ENCODE measurements at regions not wholly inside any gene's neighbourhood (a gene's known extent, or its start where the extent isn't known, plus 50 kb on each side); places are given as distances from the start of the nearest gene placed in this dataset.

GRCh38 chr2:147487978-147488289 is 356.9 kb upstream of the ACVR2A start (continued):
- TF ChIP-seq, protein P1, sequence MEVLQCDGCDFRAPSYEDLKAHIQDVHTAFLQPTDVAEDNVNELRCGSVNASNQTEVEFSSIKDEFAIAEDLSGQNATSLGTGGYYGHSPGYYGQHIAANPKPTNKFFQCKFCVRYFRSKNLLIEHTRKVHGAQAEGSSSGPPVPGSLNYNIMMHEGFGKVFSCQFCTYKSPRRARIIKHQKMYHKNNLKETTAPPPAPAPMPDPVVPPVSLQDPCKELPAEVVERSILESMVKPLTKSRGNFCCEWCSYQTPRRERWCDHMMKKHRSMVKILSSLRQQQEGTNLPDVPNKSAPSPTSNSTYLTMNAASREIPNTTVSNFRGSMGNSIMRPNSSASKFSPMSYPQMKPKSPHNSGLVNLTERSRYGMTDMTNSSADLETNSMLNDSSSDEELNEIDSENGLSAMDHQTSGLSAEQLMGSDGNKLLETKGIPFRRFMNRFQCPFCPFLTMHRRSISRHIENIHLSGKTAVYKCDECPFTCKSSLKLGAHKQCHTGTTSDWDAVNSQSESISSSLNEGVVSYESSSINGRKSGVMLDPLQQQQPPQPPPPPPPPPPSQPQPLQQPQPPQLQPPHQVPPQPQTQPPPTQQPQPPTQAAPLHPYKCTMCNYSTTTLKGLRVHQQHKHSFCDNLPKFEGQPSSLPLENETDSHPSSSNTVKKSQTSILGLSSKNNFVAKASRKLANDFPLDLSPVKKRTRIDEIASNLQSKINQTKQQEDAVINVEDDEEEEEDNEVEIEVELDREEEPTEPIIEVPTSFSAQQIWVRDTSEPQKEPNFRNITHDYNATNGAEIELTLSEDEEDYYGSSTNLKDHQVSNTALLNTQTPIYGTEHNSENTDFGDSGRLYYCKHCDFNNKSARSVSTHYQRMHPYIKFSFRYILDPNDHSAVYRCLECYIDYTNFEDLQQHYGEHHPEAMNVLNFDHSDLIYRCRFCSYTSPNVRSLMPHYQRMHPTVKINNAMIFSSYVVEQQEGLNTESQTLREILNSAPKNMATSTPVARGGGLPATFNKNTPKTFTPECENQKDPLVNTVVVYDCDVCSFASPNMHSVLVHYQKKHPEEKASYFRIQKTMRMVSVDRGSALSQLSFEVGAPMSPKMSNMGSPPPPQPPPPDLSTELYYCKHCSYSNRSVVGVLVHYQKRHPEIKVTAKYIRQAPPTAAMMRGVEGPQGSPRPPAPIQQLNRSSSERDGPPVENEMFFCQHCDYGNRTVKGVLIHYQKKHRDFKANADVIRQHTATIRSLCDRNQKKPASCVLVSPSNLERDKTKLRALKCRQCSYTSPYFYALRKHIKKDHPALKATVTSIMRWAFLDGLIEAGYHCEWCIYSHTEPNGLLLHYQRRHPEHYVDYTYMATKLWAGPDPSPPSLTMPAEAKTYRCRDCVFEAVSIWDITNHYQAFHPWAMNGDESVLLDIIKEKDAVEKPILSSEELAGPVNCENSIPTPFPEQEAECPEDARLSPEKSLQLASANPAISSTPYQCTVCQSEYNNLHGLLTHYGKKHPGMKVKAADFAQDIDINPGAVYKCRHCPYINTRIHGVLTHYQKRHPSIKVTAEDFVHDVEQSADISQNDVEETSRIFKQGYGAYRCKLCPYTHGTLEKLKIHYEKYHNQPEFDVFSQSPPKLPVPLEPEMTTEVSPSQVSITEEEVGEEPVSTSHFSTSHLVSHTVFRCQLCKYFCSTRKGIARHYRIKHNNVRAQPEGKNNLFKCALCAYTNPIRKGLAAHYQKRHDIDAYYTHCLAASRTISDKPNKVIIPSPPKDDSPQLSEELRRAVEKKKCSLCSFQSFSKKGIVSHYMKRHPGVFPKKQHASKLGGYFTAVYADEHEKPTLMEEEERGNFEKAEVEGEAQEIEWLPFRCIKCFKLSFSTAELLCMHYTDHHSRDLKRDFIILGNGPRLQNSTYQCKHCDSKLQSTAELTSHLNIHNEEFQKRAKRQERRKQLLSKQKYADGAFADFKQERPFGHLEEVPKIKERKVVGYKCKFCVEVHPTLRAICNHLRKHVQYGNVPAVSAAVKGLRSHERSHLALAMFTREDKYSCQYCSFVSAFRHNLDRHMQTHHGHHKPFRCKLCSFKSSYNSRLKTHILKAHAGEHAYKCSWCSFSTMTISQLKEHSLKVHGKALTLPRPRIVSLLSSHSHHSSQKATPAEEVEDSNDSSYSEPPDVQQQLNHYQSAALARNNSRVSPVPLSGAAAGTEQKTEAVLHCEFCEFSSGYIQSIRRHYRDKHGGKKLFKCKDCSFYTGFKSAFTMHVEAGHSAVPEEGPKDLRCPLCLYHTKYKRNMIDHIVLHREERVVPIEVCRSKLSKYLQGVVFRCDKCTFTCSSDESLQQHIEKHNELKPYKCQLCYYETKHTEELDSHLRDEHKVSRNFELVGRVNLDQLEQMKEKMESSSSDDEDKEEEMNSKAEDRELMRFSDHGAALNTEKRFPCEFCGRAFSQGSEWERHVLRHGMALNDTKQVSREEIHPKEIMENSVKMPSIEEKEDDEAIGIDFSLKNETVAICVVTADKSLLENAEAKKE (CRISPR knock-in tag; IDR thresholded peaks at IDR 0.05) = no peak

- no peaks in the 10 kb centered on the region for H4K20me1 ChIP-seq (replicated peaks; ENCODE audit: insufficient read depth)
- H3K36me3 ChIP-seq (ENCODE audit: insufficient read depth) = no peaks in the 10 kb centered on the region
- Mint-ChIP-seq H3K27me3 (ENCODE audit: insufficient read depth, low read depth, poor library complexity) (no peaks in the 10 kb centered on the region), H3K9me3 (no peaks in the 10 kb centered on the region), H3K4me1 (peaks cover 59% of the 10 kb centered on the region), H3K4me3 (no peak overlapping the region), H3K36me3 (ENCODE audit: low read depth) (no peaks in the 10 kb centered on the region), H3K27ac (no peak overlapping the region)
- H3K27ac ChIP-seq (ENCODE audit: low read depth) = no peak overlapping the region
- H3K79me2 ChIP-seq (replicated peaks; ENCODE audit: insufficient read depth) = no peaks in the 10 kb centered on the region
- no peak overlapping the region for H3K4me3 ChIP-seq
- 0 out of 2 replicates have a peak overlapping the region, but pooled peaks have one; percentile 13 for H2AFZ ChIP-seq
- DNase-seq (ENCODE audit: low spot score) (no peak), ATAC-seq (peak; percentile 53)
- H3K9me2 ChIP-seq (ENCODE audit: insufficient read depth) = peaks cover 8% of the 10 kb centered on the region; the same call in 1 of the 2 replicates
- H3K4me2 ChIP-seq = 0 out of 2 replicates have a peak overlapping the region, but pooled peaks have one; percentile 19
- H3K27me3 ChIP-seq (ENCODE audit: insufficient read depth) = no peaks in the 10 kb centered on the region
- peaks cover 49% of the 10 kb centered on the region for H3K4me1 ChIP-seq (ENCODE audit: insufficient read depth)
- no peaks in the 10 kb centered on the region for H3F3A ChIP-seq (replicated peaks; ENCODE audit: low read depth)
- no peak for TF ChIP-seq EZH2phosphoT487 (IDR thresholded peaks at IDR 0.05; ENCODE audit: unreplicated experiment)
- TF ChIP-seq POLR2AphosphoS5 (IDR thresholded peaks at IDR 0.05; ENCODE audit: low read depth) = no peak
- TF ChIP-seq, protein P2, sequence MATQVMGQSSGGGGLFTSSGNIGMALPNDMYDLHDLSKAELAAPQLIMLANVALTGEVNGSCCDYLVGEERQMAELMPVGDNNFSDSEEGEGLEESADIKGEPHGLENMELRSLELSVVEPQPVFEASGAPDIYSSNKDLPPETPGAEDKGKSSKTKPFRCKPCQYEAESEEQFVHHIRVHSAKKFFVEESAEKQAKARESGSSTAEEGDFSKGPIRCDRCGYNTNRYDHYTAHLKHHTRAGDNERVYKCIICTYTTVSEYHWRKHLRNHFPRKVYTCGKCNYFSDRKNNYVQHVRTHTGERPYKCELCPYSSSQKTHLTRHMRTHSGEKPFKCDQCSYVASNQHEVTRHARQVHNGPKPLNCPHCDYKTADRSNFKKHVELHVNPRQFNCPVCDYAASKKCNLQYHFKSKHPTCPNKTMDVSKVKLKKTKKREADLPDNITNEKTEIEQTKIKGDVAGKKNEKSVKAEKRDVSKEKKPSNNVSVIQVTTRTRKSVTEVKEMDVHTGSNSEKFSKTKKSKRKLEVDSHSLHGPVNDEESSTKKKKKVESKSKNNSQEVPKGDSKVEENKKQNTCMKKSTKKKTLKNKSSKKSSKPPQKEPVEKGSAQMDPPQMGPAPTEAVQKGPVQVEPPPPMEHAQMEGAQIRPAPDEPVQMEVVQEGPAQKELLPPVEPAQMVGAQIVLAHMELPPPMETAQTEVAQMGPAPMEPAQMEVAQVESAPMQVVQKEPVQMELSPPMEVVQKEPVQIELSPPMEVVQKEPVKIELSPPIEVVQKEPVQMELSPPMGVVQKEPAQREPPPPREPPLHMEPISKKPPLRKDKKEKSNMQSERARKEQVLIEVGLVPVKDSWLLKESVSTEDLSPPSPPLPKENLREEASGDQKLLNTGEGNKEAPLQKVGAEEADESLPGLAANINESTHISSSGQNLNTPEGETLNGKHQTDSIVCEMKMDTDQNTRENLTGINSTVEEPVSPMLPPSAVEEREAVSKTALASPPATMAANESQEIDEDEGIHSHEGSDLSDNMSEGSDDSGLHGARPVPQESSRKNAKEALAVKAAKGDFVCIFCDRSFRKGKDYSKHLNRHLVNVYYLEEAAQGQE (IDR thresholded peaks at IDR 0.05; ENCODE audit: unreplicated experiment) = no peak
- TF ChIP-seq, protein P1 (CRISPR knock-in tag; IDR thresholded peaks at IDR 0.05) = no peak
- TF ChIP-seq NANOG (IDR thresholded peaks at IDR 0.05; ENCODE audit: borderline replicate concordance) = no peak
Measured at GRCh38 chr2:147487286-147487977, 357.4 kb upstream of the ACVR2A start.

Data from GM23338 (cell line).